ENCODE measurements at regions not wholly inside any gene's neighbourhood (a gene's known extent, or its start where the extent isn't known, plus 50 kb on each side); places are given as distances from the start of the nearest gene placed in this dataset.

DNA sequence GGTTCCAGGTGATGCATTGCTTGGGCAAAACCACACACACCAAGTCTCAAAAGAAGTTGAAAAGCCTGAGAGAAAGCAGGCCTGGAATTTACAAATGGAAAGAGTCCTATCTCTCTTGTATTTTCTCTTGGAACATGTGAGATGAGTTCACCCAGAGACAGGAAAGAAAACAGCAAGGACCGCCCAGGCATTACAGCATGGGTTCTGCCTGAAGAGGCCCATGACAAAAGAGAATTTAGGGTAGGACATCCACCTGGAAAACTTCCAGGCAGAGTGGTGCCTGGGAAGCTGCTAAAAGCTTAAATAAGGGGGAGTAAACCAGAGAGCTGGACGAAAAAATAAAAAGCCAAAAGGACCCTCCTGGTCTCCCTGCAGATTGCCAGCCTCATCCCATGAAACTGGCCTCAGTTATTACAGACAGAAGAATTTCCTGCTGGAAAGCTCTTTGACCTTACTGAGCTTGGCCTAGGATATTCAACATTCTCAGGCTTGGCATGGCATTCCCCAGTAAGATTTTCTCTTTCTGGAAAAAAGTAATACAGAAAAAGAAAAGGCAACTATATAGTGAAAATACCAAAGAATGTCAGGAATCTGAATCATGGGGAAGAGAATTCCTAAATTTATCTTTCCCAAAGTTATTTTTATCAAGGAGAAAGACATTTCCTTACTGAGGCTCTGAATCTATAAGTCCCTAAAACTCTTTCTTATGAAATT, 121.3 kb upstream of the NUDT4 start:
- no peak for DNase-seq

DNA sequence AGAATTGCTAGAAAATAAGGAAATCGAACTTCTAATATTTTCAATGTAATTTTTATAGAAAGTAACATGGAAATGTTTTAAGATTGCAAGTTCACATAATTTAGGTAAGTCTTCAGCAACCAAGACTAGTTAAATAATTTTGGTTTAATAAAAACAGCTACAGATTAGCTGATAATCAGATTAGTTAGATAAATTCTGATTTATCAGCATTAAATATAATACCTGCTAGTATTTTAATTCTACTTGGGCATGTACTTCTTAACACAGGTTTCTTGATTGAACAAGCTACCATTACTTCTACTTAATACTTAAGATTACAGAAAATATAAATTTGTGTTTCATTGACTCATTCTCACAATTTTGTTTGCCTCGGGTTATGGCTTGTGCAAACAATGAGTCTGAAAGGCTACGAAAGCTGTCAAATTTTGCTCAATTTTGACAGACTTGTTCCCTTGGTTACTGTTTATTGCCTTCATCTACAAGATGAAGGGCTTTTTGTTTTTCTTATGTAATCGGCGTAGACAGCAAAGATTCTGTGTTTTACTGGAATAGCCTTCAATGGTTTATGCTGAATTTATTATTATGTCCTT, 116.1 kb upstream of the NUDT4 start:
- no peak for DNase-seq

DNA sequence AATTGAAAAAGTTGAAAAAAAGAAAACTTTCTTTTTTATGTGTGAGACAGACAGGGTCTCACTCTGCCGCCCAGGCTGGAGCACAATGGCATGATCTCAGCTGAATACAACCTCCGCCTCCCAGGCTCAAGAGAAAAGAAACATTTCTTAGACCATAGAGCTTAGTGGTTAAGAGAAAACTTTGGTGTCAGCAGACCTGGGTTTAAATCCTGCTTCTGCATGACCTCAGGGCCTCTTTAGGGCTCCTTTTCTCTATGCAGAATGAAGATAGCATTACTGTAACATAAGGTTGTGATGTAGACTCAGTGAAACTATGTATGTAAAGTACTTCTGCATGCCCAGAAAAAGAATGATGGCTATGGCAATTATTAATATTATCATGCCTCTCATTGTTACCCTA, 104.7 kb upstream of the NUDT4 start:
- DNase-seq: no peak

- DNase-seq: no peak
Observed at GRCh38 chr12:93273834-93274564, 103.7 kb upstream of the NUDT4 start.

GRCh38 chr12:93274937-93275336, 102.8 kb upstream of the NUDT4 start:
- no peak for DNase-seq

DNA sequence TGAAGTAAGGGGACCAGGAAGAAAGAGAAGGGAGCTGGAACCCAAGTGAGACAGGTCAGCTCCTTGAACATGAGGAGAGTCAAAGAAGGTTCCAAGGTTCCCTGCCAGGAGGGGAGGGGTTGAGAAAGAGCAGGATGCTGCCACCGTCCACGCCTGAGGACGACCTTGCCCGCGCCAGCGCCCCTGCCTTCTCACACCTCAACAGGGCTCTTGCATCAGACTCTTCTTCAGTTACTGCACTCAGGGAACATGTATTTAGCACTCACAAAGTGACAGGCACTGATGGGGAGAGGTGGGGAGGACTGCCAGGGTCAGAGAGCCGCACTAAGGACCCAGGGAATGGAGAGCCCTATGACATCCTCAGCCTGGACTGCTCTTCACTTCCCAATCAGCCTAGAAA, 102.1 kb upstream of the NUDT4 start:
- no peak for DNase-seq

DNA sequence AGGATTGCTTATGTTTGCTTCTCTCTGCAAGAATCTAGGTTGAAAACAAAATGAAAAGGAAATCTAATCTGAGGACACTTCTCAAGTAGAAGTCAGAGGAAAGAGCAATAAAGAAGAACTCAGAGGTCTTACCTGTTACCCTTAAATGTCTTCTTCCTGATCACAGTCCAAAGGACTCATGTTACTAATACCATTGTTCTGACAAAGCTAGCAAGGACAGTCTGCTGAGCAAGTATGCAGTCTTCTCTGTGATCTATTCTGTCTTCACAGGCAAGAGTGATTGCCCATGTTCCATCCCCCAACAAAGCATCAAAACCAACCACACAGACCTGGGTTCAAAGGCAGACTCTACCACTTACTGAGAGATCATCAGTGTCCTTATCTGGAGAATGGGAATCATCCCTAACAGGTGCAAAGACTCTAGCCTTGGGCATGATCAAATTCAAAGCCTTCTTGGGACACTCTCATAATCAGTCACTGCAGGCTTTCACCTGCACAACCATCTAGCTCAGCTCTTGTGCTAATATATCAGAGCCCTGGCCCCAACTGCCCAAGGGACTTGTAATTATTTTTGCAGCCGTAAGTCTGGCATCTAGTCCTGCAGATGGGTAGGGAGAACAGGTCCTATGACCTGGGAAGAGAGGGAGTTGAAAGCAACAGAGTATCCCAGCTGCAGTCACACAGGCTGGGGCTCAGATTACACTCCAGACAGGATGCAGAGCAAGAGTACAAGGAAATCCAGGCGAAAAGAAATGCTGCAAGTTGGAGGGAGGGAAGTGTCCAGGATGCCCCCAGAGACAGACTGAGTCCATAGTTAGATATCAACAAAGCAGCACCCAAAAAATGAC, 97.9 kb upstream of the NUDT4 start:
- DNase-seq: no peak

- DNase-seq: no peak
Observed at GRCh38 chr12:93287149-93287548, 90.6 kb upstream of the NUDT4 start.

DNA sequence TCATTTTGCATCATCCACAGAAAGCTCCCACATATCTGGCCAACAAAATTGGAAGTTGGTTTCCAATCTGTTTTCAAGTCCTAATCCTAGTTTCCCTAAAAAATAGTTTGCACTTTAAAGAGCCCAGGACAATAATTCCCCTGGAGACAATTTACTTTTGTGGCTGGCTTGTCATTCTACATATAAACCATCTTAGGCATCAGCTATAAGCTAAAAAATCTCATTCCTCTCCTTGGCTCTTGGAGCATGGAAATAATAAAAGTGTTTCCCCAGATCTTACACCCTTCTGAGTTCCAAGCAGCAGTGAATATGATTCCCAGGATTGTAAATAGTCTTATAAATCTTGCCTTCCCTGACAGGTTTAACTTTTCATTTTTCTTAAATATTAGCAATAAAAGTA, 89.1 kb upstream of the NUDT4 start:
- DNase-seq: no peak

GRCh38 chr12:93290391-93290790, 87.3 kb upstream of the NUDT4 start:
- DNase-seq: no peak

DNA sequence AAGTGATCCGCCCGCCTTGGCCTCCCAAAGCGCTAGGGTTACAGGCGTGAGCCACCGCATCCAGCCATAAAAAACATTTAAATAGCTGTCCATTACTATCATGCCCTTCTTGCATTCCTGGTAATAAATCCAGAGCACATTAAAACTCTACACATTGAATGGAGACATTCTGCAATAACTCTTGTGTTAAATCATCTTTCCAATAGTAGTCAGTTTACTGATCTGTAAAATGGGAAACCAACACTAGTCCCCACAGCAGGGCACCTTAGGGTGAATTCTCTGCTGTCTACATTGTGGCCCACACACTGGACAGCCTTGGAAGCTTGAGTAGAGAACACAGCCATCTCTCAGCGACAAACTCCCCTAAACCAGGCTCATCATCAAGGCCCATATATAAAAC, 85.5 kb upstream of the NUDT4 start:
- no peak for DNase-seq

DNA sequence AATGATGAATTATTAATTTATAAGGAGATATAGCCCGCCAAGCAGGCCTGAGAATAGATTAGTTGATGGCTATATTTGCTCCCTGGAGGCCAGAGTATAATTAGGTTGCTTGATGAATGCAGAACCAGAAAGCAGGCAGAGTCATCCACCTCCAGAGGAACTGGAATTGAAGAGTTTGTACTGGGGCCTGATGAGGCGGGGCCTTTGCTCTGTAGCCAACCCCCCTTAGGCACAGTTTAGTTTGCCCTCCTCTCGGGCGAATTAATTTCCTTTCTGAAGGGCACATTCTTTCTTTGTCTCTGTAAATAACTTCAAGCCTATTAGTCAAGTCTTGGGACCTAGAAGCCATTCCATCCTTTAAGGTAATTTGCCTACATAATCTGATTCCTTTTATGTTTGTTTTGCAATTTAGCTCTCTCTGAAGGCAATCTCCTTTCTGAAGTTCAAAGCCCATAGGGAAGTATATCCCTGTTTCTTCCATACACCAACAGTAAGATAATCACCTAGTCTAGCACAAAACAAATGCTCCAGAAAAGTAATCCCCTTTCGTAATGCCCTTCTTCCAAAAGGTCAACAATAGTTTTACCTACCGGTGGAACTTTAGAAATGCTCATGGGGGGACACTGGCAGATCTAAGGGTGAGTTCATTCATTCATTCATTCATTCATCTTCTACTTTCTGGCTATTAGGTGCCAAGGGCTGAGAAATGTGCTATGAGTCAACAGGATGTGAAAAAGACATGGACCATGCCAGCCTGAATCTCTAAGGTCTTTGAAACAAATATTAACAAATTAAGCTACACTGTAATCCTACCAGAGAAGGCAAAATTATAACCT, 84.8 kb upstream of the NUDT4 start:
- no peak for DNase-seq

DNA sequence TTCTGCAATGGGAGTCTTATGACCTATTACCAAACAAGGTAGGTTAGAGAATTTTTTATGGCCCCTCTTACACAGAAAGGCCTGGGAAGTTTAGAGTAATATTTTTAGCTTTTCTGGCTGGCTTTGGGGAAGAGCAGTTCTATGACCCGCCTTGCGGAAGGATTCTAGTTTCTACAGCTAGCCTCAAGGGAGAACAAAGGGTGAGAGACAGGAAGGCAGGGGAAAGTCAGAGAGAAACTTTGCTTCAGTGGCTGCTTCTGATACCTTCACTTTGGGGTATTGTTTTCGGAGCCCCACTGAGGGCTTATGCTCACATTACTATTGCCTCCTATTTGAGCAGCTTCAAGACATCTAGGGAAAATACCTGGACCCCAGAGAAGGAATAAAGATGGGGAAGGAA, 80.7 kb upstream of the NUDT4 start:
- DNase-seq: no peak

- no peak for DNase-seq
Observed at GRCh38 chr12:93297536-93297935, 80.2 kb upstream of the NUDT4 start.

GRCh38 chr12:93299262-93299846, 78.4 kb upstream of the NUDT4 start:
- DNase-seq: no peak

DNA sequence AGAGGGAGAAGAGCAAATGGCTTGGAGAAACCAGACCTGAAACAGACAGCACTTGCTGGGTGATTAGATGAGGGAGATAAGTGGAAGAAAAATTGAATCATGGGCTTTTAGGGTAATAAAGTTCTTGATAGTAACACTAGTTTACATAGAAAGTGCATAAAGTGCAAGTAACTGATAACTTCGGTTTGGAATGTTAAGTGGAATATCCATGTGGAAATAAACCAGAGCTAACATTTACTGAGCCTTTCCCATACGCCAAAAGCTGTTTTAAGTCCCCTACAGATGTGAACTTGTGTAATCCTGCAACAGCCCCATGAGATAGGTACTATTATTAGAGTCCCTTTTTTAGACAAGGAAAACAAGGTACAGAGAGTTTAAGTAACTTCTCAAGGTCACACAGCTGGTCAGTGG, 77.1 kb upstream of the NUDT4 start:
- no peak for DNase-seq

DNA sequence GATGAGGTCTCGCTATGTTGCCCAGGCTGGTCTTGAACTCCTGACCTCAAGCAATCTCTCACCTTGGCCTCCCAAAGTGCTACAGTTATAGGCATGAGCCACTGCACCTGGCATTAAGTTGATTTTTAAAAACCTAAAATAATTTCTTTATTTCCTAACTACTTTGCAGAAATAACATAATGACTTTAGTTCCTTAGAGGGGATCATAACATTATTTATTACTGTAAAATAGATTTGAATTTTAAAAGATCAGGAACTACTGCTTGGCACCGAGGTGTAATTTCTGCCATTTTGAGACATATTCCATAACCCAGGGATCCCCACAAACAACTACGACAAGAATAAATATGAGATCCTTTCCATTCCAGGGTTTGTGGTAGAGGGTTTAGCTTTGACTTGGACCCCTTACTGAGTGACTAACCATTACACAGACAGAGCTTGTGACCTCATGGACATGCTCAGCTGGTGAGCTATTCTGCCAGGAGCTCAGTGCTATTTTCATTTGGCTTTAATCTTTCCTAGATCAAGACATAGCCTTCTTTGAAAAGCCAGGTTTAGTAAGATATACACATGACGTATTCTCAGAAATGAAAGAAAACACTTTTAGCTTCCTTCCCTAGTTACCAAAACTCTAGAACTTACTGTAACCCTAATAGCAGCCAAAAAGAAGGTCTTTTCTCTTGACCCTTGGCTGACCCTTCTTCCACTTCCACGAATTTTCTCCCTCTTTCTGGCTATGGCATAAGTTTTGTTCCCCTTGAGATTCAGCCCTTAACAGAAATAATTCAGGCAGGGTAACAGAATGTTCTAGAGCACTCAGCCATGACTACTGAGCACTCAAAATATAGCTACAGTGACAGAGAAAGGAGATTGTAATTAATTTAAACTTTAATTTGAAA, 75.1 kb upstream of the NUDT4 start:
- DNase-seq: no peak

- no peak for DNase-seq
Observed at GRCh38 chr12:93306636-93307035, 71.1 kb upstream of the NUDT4 start.

DNA sequence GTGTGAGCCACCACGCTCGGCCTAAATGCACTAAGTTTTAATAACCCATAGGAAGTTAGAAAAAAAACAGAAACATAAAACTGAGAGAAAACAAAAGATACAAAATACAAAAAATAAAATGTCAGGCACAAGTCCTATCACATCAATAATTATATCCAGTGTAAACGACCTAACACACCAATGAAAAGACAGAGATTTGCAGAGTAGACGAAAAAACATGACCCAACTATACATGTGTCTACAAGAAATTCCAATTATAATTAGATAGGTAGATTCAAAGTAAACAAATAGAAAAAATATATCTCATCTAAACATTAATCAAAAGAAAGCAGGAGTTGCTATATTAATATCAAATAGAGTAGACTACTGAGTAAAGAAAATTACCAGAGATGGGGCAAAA, 69.4 kb upstream of the NUDT4 start:
- no peak for DNase-seq

- DNase-seq: no peak
Observed at GRCh38 chr12:93311827-93312226, 65.9 kb upstream of the NUDT4 start.

DNA sequence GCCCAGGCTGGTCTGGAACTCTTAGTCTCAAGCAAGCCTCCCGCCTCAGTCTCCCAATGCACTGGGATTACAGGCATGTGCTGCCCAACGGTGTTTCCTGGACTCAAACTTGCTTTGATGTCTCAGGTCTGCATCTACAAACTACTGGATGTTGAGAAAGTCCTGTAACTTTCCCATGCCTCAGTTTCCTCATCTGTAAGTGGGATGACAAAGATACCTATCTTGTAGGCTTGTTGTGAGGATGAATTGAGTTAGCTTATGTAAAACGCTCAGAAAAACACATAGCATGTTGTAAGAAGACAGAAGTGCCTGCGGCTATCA, 63.6 kb upstream of the NUDT4 start:
- DNase-seq: no peak

All from activated CD4-positive, alpha-beta T cell treated with anti-CD3 and anti-CD28 coated beads, Interleukin-2, amount 50 U/mL, for 4 hours (primary cell).